ENCODE measurements at regions not wholly inside any gene's neighbourhood (a gene's known extent, or its start where the extent isn't known, plus 50 kb on each side); places are given as distances from the start of the nearest gene placed in this dataset.

DNA sequence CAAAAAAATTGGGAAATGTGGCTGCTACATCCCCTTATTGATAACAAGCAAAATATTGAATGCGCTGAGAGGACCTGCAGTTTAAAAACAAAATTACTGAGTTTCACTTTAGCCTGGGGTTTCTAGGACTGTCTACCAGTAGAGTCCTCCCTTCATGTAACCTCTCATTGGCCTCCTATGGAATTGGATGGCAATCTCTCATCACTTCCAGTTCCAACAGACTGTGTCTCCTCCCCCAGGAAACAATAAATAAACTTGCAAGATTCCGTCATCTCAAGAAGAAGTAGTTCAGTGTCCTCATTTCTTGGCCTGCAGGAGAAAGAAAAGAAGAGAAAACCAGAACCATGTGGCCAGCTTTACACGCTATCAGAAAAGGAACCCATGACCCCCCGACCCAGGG lies 123.8 kb downstream of the TLE3 start:
- no peak for TF ChIP-seq CTCF (IDR thresholded peaks at IDR 0.05; ENCODE audit: low read depth, low read length)
- no peak overlapping the region for H3K4me3 ChIP-seq (ENCODE audit: low read depth, low read length)

DNA sequence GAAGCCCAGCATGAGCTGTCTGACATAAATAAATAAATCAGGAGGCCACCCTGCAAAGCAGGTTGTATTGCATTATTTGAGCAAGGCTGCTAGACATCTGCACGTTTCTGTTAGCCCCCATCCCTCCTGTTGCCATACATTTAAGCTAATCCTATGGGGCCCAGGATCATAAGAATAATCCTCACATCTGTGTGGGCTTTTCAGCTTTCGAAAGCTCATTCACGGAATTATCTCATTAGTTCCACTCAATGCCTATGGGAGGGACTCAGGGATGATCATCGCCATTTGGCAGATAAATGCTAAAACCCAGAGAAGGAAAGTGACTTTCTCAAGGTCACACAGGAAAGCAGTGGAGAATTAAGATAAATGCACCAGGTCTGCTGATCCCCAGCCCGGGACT lies 123.4 kb downstream of the TLE3 start:
- H3K4me3 ChIP-seq (ENCODE audit: low read depth, low read length) = no peak overlapping the region
- no peak for TF ChIP-seq CTCF (IDR thresholded peaks at IDR 0.05; ENCODE audit: low read depth, low read length)

DNA sequence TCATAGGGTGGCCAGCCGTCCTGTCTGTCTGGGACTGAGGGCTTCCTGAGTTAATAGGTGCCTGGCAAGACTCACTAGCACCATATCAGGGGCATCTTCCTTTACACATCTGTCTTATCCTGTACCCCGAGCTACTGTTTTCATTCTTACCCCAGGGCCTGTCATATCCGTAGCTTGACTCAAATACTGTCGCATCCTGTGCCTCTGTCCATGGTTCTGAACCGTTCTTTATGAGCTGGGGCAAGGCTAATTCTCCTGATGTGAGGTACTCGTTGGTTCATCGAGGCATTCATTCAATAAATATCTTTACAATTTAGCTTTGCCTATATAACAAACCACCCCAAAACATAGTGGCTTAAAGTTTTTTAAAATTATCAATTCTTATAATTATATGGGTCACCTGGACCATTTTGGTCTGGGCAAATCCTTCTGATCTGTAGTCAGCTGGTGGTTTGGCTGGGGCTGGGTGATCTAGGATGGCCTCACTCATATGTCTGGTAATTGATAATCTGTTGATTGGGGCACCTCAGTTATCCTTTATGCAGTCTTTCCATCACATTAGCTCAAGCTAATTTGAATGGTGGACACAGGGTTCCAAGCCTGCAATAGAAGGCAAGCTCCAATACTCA lies 121.2 kb downstream of the TLE3 start:
- TF ChIP-seq CTCF (IDR thresholded peaks at IDR 0.05; ENCODE audit: low read depth, low read length) = no peak
- H3K4me3 ChIP-seq (ENCODE audit: low read depth, low read length) = no peak overlapping the region

DNA sequence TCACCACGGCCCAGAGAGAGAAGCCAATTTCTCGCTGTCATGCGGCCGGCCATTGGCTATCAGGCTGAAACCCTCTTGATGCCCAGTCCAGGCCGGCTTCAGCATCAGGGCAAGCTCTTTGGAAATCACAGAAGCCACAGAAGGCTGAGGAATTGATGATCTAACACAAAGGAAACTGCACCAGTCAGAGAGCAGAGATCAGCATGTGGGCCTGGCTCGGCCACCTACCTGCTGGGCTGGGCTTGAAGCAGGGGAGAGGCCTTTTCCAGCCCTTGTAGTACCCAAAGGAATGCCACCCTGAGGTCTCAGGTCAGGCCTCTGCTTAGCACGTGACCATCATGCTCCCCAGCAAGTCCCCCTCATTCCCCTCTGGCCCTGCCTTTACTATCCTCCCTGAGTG lies 119.1 kb downstream of the TLE3 start:
- no peak for TF ChIP-seq CTCF (IDR thresholded peaks at IDR 0.05; ENCODE audit: low read depth, low read length)
- no peak overlapping the region for H3K4me3 ChIP-seq (ENCODE audit: low read depth, low read length)

- no peak for TF ChIP-seq CTCF (IDR thresholded peaks at IDR 0.05; ENCODE audit: low read depth, low read length)
- H3K4me3 ChIP-seq (ENCODE audit: low read depth, low read length) = no peak overlapping the region
These were observed 118.5 kb downstream of the TLE3 start for GRCh38 chr15:69979262-69979661.

- no peak overlapping the region for H3K4me3 ChIP-seq (ENCODE audit: low read depth, low read length)
These were observed 117.9 kb downstream of the TLE3 start for GRCh38 chr15:69979783-69980182.

More at GRCh38 chr15:69979783-69980182, 117.9 kb downstream of the TLE3 start:
- TF ChIP-seq CTCF (IDR thresholded peaks at IDR 0.05; ENCODE audit: low read depth, low read length) = no peak
